Ascending aorta (tissue), 2 donors: ENCODE measurements at regions not wholly inside any gene's neighbourhood (a gene's known extent, or its start where the extent isn't known, plus 50 kb on each side); places are given as distances from the start of the nearest gene placed in this dataset.

ENCODE experiments used
- DNase-seq, 2 donors: peaks; one replicate each; pipeline ENCODE4 v3.0.0-alpha.2; 2019; ENCODE audit warnings: low spot score in 2 of 2
- H3K27ac ChIP-seq, 2 donors: fragments of 200-600 bp; sonication (generic); one replicate each; pipeline ENCODE4 v1.5.1; 2016 to 2017; ENCODE audit warnings: mild to moderate bottlenecking in 1 of 2
- H3K27me3 ChIP-seq: fragments of 200-600 bp; sonication (generic); one replicate; pipeline ENCODE4 v1.5.1; 2017
- H3K36me3 ChIP-seq, 2 donors: fragments of 200-600 bp; sonication (generic); one replicate each; pipeline ENCODE4 v1.5.1; 2016
- H3K4me1 ChIP-seq, 2 donors: fragments of 200-600 bp; sonication (generic); one replicate each; pipeline ENCODE4 v1.5.1; 2016 to 2017; ENCODE audit warnings: mild to moderate bottlenecking in 1 of 2
- H3K4me3 ChIP-seq, 2 donors: fragments of 200-600 bp; sonication (generic); one replicate each; pipeline ENCODE4 v1.5.1; 2016 to 2017; ENCODE audit warnings: mild to moderate bottlenecking in 1 of 2
- H3K9me3 ChIP-seq, 2 donors: fragments of 200-600 bp; sonication (generic); one replicate each; pipeline ENCODE4 v1.5.1; 2016
- CTCF ChIP-seq, 3 experiments: fragments of 200-600 bp in 2 of 3; fragments of 450-650 bp in 1 of 3; sonication (generic) in 2 of 3; IDR thresholded peaks; one replicate each; pipeline ENCODE4 v1.5.1; 2016 to 2019; ENCODE audit warnings: antibody characterized with exemption in 3 of 3, mild to moderate bottlenecking in 1 of 3, moderate library complexity in 1 of 3
- intact Hi-C: fragments of 100-400 bp; cut with DNase I; formaldehyde crosslinking; loops from one replicate; pipeline ENCODE4 v1.15.1; 2023

- DNase-seq = no peak
- intact Hi-C loops = no loop called here
- H3K36me3 ChIP-seq = no peaks in the 10 kb centered on the region
- H3K4me1 ChIP-seq = no peaks in the 10 kb centered on the region
- no peaks in the 10 kb centered on the region for H3K9me3 ChIP-seq
- H3K4me3 ChIP-seq = no peak overlapping the region
- no peak for TF ChIP-seq CTCF (IDR thresholded peaks at IDR 0.05)
- H3K27ac ChIP-seq = no peak overlapping the region
- H3K27me3 ChIP-seq = no peaks in the 10 kb centered on the region
Measured at GRCh38 chr2:224194161-224194560, 155.1 kb upstream of the SERPINE2 start.

- no peak for TF ChIP-seq CTCF (IDR thresholded peaks at IDR 0.05)
- Histone ChIP-seq H3K9me3 (no peaks in the 10 kb centered on the region), H3K4me1 (no peaks in the 10 kb centered on the region), H3K4me3 (no peak overlapping the region), H3K36me3 (no peaks in the 10 kb centered on the region), H3K27me3 (no peaks in the 10 kb centered on the region), H3K27ac (no peak overlapping the region)
- DNase-seq = no peak
- intact Hi-C loops = no loop called here
Measured at GRCh38 chr2:224191465-224191864, 152.4 kb upstream of the SERPINE2 start.

- H3K27ac ChIP-seq = no peak overlapping the region
- H3K4me1 ChIP-seq = no peaks in the 10 kb centered on the region
- no peak overlapping the region for H3K4me3 ChIP-seq
- H3K36me3 ChIP-seq = no peaks in the 10 kb centered on the region
- intact Hi-C loops = no loop called here
- no peak for DNase-seq
- H3K27me3 ChIP-seq = no peaks in the 10 kb centered on the region
- H3K9me3 ChIP-seq = no peaks in the 10 kb centered on the region
- TF ChIP-seq CTCF (IDR thresholded peaks at IDR 0.05) = no peak
Measured at GRCh38 chr2:224190936-224191270, 151.8 kb upstream of the SERPINE2 start.

- DNase-seq = no peak
- no peak overlapping the region for H3K27ac ChIP-seq
- intact Hi-C loops = no loop called here
Measured at GRCh38 chr2:224190234-224190935, 151.3 kb upstream of the SERPINE2 start.

GRCh38 chr2:224187220-224187619, 148.1 kb upstream of the SERPINE2 start:
- no peaks in the 10 kb centered on the region for H3K36me3 ChIP-seq
- H3K4me3 ChIP-seq = no peak overlapping the region
- H3K9me3 ChIP-seq = no peaks in the 10 kb centered on the region
- intact Hi-C loops = no loop called here
- H3K27me3 ChIP-seq = no peaks in the 10 kb centered on the region
- DNase-seq = no peak
- H3K27ac ChIP-seq = no peak overlapping the region
- H3K4me1 ChIP-seq = no peaks in the 10 kb centered on the region
- TF ChIP-seq CTCF (IDR thresholded peaks at IDR 0.05) = no peak

More at GRCh38 chr2:224190234-224190935, 151.3 kb upstream of the SERPINE2 start:
- TF ChIP-seq CTCF (IDR thresholded peaks at IDR 0.05) = no peak
- H3K4me1 ChIP-seq = no peaks in the 10 kb centered on the region
- H3K9me3 ChIP-seq = no peaks in the 10 kb centered on the region
- H3K4me3 ChIP-seq = no peak overlapping the region
- H3K27me3 ChIP-seq = no peaks in the 10 kb centered on the region
- H3K36me3 ChIP-seq = no peaks in the 10 kb centered on the region
